Fibroblast of lung (primary cell): ENCODE measurements at regions not wholly inside any gene's neighbourhood (a gene's known extent, or its start where the extent isn't known, plus 50 kb on each side); places are given as distances from the start of the nearest gene placed in this dataset.

Experiments used
- EZH2 ChIP-seq: IDR thresholded peaks from 2 replicates; pipeline ENCODE4 v1.5.1; 2012; ENCODE audit warnings: low read length, control low read depth, mild to moderate bottlenecking; ENCODE audit errors: missing control alignments
- TF ChIP-seq, protein P1 (sequence below), 2 donors: IDR thresholded peaks in 1 of 2; conservative IDR thresholded peaks in 1 of 2; 1 replicate in 1 of 2; 2 replicates in 1 of 2; pipeline ENCODE4 v1.5.1; 2011 to 2012; ENCODE audit warnings: low read length in 2 of 2, control low read depth in 1 of 2, inconsistent platforms in 1 of 2, low read depth in 1 of 2, mild to moderate bottlenecking in 1 of 2

GRCh38 chr10:54904833-54905232 is 103.8 kb upstream of the PCDH15 start:
- TF ChIP-seq EZH2, result no peak
- TF ChIP-seq, protein P1, sequence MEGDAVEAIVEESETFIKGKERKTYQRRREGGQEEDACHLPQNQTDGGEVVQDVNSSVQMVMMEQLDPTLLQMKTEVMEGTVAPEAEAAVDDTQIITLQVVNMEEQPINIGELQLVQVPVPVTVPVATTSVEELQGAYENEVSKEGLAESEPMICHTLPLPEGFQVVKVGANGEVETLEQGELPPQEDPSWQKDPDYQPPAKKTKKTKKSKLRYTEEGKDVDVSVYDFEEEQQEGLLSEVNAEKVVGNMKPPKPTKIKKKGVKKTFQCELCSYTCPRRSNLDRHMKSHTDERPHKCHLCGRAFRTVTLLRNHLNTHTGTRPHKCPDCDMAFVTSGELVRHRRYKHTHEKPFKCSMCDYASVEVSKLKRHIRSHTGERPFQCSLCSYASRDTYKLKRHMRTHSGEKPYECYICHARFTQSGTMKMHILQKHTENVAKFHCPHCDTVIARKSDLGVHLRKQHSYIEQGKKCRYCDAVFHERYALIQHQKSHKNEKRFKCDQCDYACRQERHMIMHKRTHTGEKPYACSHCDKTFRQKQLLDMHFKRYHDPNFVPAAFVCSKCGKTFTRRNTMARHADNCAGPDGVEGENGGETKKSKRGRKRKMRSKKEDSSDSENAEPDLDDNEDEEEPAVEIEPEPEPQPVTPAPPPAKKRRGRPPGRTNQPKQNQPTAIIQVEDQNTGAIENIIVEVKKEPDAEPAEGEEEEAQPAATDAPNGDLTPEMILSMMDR (conservative IDR thresholded peaks at IDR 0.05 in 1 of 2, IDR thresholded peaks at IDR 0.05 in 1 of 2; ENCODE audit: low read depth in 1 of 2, low read length in 2 of 2), result no peak
